H1 (cell line): ENCODE measurements at regions not wholly inside any gene's neighbourhood (a gene's known extent, or its start where the extent isn't known, plus 50 kb on each side); places are given as distances from the start of the nearest gene placed in this dataset.

Experiments used
- CTCF ChIA-PET: fragments of 300-600 bp; sonication (Branson Sonifier 250); formaldehyde crosslinking; loops from one replicate; lab custom pipeline; 2021; ENCODE audit not compliant: partially characterized antibody; lab: Charles Lee
- POLR2A ChIA-PET: fragments of 300-600 bp; sonication (Branson Sonifier 250); formaldehyde crosslinking; loops from one replicate; lab custom pipeline; 2021; ENCODE audit warnings: inconsistent platforms; ENCODE audit not compliant: partially characterized antibody; lab: Charles Lee
- DNase-seq, 2 experiments: peaks; one replicate each; pipeline versions ENCODE4 v3.0.0 to v3.0.0-alpha.2; 2010 to 2022; ENCODE audit warnings: low spot score in 2 of 2, low read depth in 1 of 2, mixed read lengths in 1 of 2
- FAIRE-seq: peaks from 2 replicates; lab custom pipeline; 2011; peaks lifted over from hg19 to GRCh38; lab: Jason Lieb, UNC
- H2AFZ ChIP-seq: 2 replicates; pipeline ENCODE4 v1.8.1; 2012; ENCODE audit warnings: low read length, inconsistent platforms
- H2AK5ac ChIP-seq: 2 replicates; pipeline ENCODE4 v1.6.1; 2013; ENCODE audit warnings: low read depth, low read length
- H2BK120ac ChIP-seq: replicated peaks from 2 replicates; pipeline ENCODE3; 2013; ENCODE audit warnings: low read depth, low read length, inconsistent platforms
- H2BK12ac ChIP-seq: 2 replicates; pipeline ENCODE4 v1.6.1; 2013; ENCODE audit warnings: low read depth, low read length
- H2BK15ac ChIP-seq: 2 replicates; pipeline ENCODE4 v1.6.1; 2013; ENCODE audit warnings: low read length
- H2BK20ac ChIP-seq: 2 replicates; pipeline ENCODE4 v1.6.1; 2013; ENCODE audit warnings: low read length
- H2BK5ac ChIP-seq: 2 replicates; pipeline ENCODE4 v1.6.1; 2013; ENCODE audit warnings: low read depth, low read length
- H3K14ac ChIP-seq: 2 replicates; pipeline ENCODE4 v1.6.1; 2013; ENCODE audit warnings: inconsistent platforms; ENCODE audit not compliant: insufficient read length
- H3K18ac ChIP-seq: 2 replicates; pipeline ENCODE4 v1.6.1; 2013; ENCODE audit warnings: low read length; ENCODE audit errors: extremely low read depth
- H3K23ac ChIP-seq: 2 replicates; pipeline ENCODE4 v1.6.1; 2013; ENCODE audit warnings: inconsistent platforms; ENCODE audit not compliant: insufficient read length
- H3K23me2 ChIP-seq: 2 replicates; pipeline ENCODE4 v1.6.1; 2013; ENCODE audit warnings: low read depth, low read length
- H3K27ac ChIP-seq: 2 replicates; pipeline ENCODE4 v1.6.1; 2011; ENCODE audit warnings: low read depth, low read length, inconsistent platforms
- H3K27me3 ChIP-seq, 4 experiments: replicated peaks in 1 of 4; 1 replicate in 1 of 4; 2 replicates in 3 of 4; pipeline versions ENCODE4 v1.6.1 to v1.8.1; 2011 to 2013; ENCODE audit warnings: low read length in 3 of 4, mild to moderate bottlenecking in 3 of 4, inconsistent platforms in 2 of 4, mixed read lengths in 2 of 4, moderate library complexity in 1 of 4; ENCODE audit not compliant: control insufficient read depth in 3 of 4, insufficient read depth in 3 of 4; ENCODE audit errors: extremely low read depth in 1 of 4
- H3K36me3 ChIP-seq, 4 experiments: 2 replicates each; pipeline versions ENCODE4 v1.6.1 to v1.8.1; 2011 to 2013; ENCODE audit warnings: mild to moderate bottlenecking in 4 of 4, low read length in 3 of 4, moderate library complexity in 2 of 4, control low read depth in 1 of 4, inconsistent platforms in 1 of 4; ENCODE audit not compliant: insufficient read depth in 4 of 4, control insufficient read depth in 2 of 4
- H3K4ac ChIP-seq: replicated peaks from 2 replicates; pipeline ENCODE3; 2013; ENCODE audit warnings: low read length, low read depth, mixed read lengths, inconsistent platforms; ENCODE audit not compliant: insufficient read length
- H3K4me1 ChIP-seq, 4 experiments: replicated peaks in 1 of 4; 1 replicate in 1 of 4; 2 replicates in 3 of 4; pipeline versions ENCODE4 v1.6.1 to v1.8.1; 2011 to 2013; ENCODE audit warnings: low read length in 3 of 4, inconsistent platforms in 2 of 4, mixed read lengths in 1 of 4; ENCODE audit not compliant: insufficient read depth in 4 of 4, control insufficient read depth in 3 of 4
- H3K4me2 ChIP-seq, 2 experiments: 2 replicates each; pipeline versions ENCODE4 v1.6.1 to v1.8.1; 2011 to 2013; ENCODE audit warnings: low read depth in 2 of 2, low read length in 2 of 2, control low read depth in 1 of 2, inconsistent platforms in 1 of 2, mild to moderate bottlenecking in 1 of 2; ENCODE audit not compliant: insufficient read depth in 1 of 2
- H3K4me3 ChIP-seq, 4 experiments: fragments of 200-600, 300-600 bp in 1 of 4; sonication (generic), shearing (Covaris generic), sonication (Bioruptor Twin) in 1 of 4; 2 replicates each; pipeline versions ENCODE4 v1.5.1 to v1.8.1; 2011 to 2016; ENCODE audit warnings: low read length in 4 of 4, low read depth in 3 of 4, control low read depth in 2 of 4, inconsistent platforms in 2 of 4, mild to moderate bottlenecking in 2 of 4, mixed read lengths in 1 of 4, moderate library complexity in 1 of 4; ENCODE audit not compliant: insufficient read depth in 2 of 4; ENCODE audit errors: extremely low read depth in 1 of 4
- H3K56ac ChIP-seq: replicated peaks from 2 replicates; pipeline ENCODE3; 2013; ENCODE audit warnings: low read depth, mild to moderate bottlenecking, mixed read lengths, low read length, inconsistent platforms; ENCODE audit not compliant: insufficient read length
- H3K79me1 ChIP-seq: 2 replicates; pipeline ENCODE4 v1.6.1; 2013; ENCODE audit warnings: low read depth, low read length, control low read depth
- H3K79me2 ChIP-seq, 2 experiments: 2 replicates each; pipeline versions ENCODE4 v1.6.1 to v1.8.1; 2012 to 2013; ENCODE audit warnings: low read length in 2 of 2, mild to moderate bottlenecking in 2 of 2, inconsistent platforms in 1 of 2; ENCODE audit not compliant: insufficient read depth in 2 of 2, control insufficient read depth in 1 of 2
- H3K9ac ChIP-seq, 4 experiments: replicated peaks in 1 of 4; 1 replicate in 1 of 4; 2 replicates in 3 of 4; pipeline versions ENCODE4 v1.6.1 to v1.8.1; 2011 to 2013; ENCODE audit warnings: low read depth in 3 of 4, low read length in 3 of 4, control low read depth in 2 of 4, mild to moderate bottlenecking in 2 of 4, moderate library complexity in 2 of 4, inconsistent platforms in 1 of 4; ENCODE audit errors: extremely low read depth in 1 of 4
- H3K9me3 ChIP-seq, 2 experiments: 2 replicates each; pipeline versions ENCODE4 v1.6.1 to v1.8.1; 2012 to 2013; ENCODE audit warnings: mild to moderate bottlenecking in 2 of 2, moderate library complexity in 2 of 2, control low read depth in 1 of 2, inconsistent platforms in 1 of 2, low read depth in 1 of 2, low read length in 1 of 2, mixed read lengths in 1 of 2; ENCODE audit not compliant: insufficient read depth in 2 of 2
- H4K20me1 ChIP-seq, 2 experiments: replicated peaks in 1 of 2; 2 replicates each; pipeline versions ENCODE3 to v1.8.1; 2011 to 2013; ENCODE audit warnings: inconsistent platforms in 2 of 2, low read length in 2 of 2, mild to moderate bottlenecking in 1 of 2; ENCODE audit not compliant: insufficient read depth in 2 of 2, control insufficient read depth in 1 of 2
- H4K5ac ChIP-seq: 2 replicates; pipeline ENCODE4 v1.6.1; 2013; ENCODE audit warnings: low read length, low read depth, mixed read lengths, inconsistent platforms; ENCODE audit not compliant: insufficient read length
- H4K8ac ChIP-seq: 2 replicates; pipeline ENCODE4 v1.8.0; 2013; ENCODE audit warnings: mild to moderate bottlenecking, moderate library complexity, low read length, inconsistent platforms; ENCODE audit not compliant: insufficient read depth; ENCODE audit errors: extremely low read depth
- H4K91ac ChIP-seq: replicated peaks from 2 replicates; pipeline ENCODE3; 2013; ENCODE audit warnings: low read length, mixed read lengths, inconsistent platforms; ENCODE audit not compliant: insufficient read length
- KDM1A ChIP-seq: fragments of 200-600, 300-600 bp; sonication (generic); IDR thresholded peaks from 2 replicates; pipeline ENCODE4 v1.7.1; 2016; ENCODE audit warnings: mild to moderate bottlenecking, low read length, borderline replicate concordance
- KDM5A ChIP-seq: fragments of 200-600 bp; IDR thresholded peaks from 2 replicates; pipeline ENCODE4 v1.7.1; 2012; ENCODE audit warnings: mild to moderate bottlenecking, low read length, inconsistent platforms, mixed read lengths
- RAD21 ChIP-seq, 2 experiments: IDR thresholded peaks in 1 of 2; conservative IDR thresholded peaks in 1 of 2; 2 replicates each; pipeline ENCODE4 v1.6.1; 2011; ENCODE audit warnings: low read depth in 2 of 2, low read length in 2 of 2, improper control_type of control experiment in 1 of 2, inconsistent platforms in 1 of 2, mild to moderate bottlenecking in 1 of 2, moderate library complexity in 1 of 2
- RNF2 ChIP-seq: fragments of 200-900, 300-1000 bp; sonication (generic); IDR thresholded peaks from 2 replicates; pipeline ENCODE4 v1.7.1; 2016; ENCODE audit warnings: borderline replicate concordance, low read depth, mild to moderate bottlenecking, antibody characterized with exemption, low read length; ENCODE audit not compliant: poor library complexity, severe bottlenecking; ENCODE audit errors: missing control alignments
- SP2 ChIP-seq: IDR thresholded peaks from 2 replicates; pipeline ENCODE4 v1.6.1; 2012; ENCODE audit warnings: mild to moderate bottlenecking, low read length, inconsistent platforms
- WGBS, 2 experiments: shearing (Covaris generic) in 1 of 2; methylation state at CpG; one replicate each; pipeline versions ENCODE4 v1.1.6 to v1.1.7; 2013 to 2015; ENCODE audit warnings: low lambda C conversion rate in 2 of 2, mixed read lengths in 2 of 2, inconsistent platforms in 1 of 2, low coverage in 1 of 2, missing lambda C conversion rate in 1 of 2; ENCODE audit not compliant: insufficient replicate concordance in 2 of 2, insufficient coverage in 1 of 2, insufficient read length in 1 of 2; ENCODE audit errors: extremely low coverage in 1 of 2, missing lambda C conversion rate in 1 of 2; 5-methylcytosine and 5-hydroxymethylcytosine counted together
- TF ChIP-seq, protein P1 (sequence below): IDR thresholded peaks from 2 replicates; pipeline ENCODE4 v1.6.1; 2012; ENCODE audit warnings: low read length, inconsistent platforms

DNA sequence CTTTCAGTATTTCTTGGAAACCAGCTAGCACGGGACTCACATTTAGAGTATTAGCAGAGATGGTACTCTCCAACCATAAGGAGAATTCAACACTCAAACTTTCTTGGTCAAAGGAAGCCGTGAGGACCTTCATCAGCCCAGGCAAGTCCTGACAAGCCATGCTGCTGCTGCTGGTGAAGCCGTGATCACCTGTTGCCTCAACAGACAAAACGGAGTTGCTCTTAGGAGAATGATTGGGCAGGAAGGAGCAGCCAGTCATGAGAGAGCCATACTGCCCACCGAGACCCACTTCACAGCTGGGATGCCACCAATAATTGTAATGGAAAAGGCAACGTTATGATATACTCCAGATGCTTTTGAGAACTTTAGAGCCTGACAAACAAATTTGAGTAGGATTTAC is 60.8 kb upstream of the PLPP4 start:
- CTCF ChIA-PET = no interaction called here

More for the DNA sequence above, 60.8 kb upstream of the PLPP4 start:
- Histone ChIP-seq H4K91ac (no peak overlapping the region), H3K4me2 (no peak overlapping the region), H3K36me3 (no peaks in the 10 kb centered on the region), H3K56ac (no peak overlapping the region), H3K4me3 (no peak overlapping the region), H3K27me3 (no peaks in the 10 kb centered on the region), H3K4ac (no peak overlapping the region), H2BK15ac (no peak overlapping the region), H2BK20ac (no peak overlapping the region), H4K20me1 (no peaks in the 10 kb centered on the region), H3K23ac (no peak overlapping the region), H2BK5ac (no peak overlapping the region), H2BK120ac (peak overlapping the region; percentile 26), H4K8ac (peak overlapping the region; percentile 53; the same call in 1 of the 2 replicates), H3K9ac (no peak overlapping the region), H3K4me1 (peaks cover 0 to 3% (median 0%) of the 10 kb centered on the region in 4 experiments; a peak in 1 of 7 replicates), H2AFZ (peak overlapping the region; percentile 58; the same call in 1 of the 2 replicates), H3K27ac (no peak overlapping the region), H3K23me2 (no peaks in the 10 kb centered on the region), H2BK12ac (no peak overlapping the region), H3K79me2 (no peaks in the 10 kb centered on the region), H2AK5ac (no peak overlapping the region), H3K9me3 (no peaks in the 10 kb centered on the region), H3K79me1 (no peaks in the 10 kb centered on the region), H3K14ac (no peak overlapping the region), H4K5ac (no peak overlapping the region), H3K18ac (no peak overlapping the region)
- no peak for FAIRE-seq
- no peak for DNase-seq
- 92% methylated on average over 6 of the region's 6 CpGs; no CpG with 5 or more reads in 1 of the 2 experiments for WGBS, 2 experiments
- POLR2A ChIA-PET = no interaction called here
- TF ChIP-seq KDM1A (no peak), SP2 (no peak), KDM5A (no peak), RAD21 (IDR thresholded peaks at IDR 0.05 in 1 of 2, conservative IDR thresholded peaks at IDR 0.05 in 1 of 2; ENCODE audit: low read depth in 2 of 2, low read length in 2 of 2) (no peak), RNF2 (no peak)
- TF ChIP-seq, protein P1, sequence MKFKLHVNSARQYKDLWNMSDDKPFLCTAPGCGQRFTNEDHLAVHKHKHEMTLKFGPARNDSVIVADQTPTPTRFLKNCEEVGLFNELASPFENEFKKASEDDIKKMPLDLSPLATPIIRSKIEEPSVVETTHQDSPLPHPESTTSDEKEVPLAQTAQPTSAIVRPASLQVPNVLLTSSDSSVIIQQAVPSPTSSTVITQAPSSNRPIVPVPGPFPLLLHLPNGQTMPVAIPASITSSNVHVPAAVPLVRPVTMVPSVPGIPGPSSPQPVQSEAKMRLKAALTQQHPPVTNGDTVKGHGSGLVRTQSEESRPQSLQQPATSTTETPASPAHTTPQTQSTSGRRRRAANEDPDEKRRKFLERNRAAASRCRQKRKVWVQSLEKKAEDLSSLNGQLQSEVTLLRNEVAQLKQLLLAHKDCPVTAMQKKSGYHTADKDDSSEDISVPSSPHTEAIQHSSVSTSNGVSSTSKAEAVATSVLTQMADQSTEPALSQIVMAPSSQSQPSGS = no peak
